GM18498 (cell line): ENCODE measurements at regions not wholly inside any gene's neighbourhood (a gene's known extent, or its start where the extent isn't known, plus 50 kb on each side); places are given as distances from the start of the nearest gene placed in this dataset.

Experiments used
- ATAC-seq: cut with Tn5 transposase; IDR thresholded peaks from one replicate; pipeline ENCODE4 v1.9.1; 2021; ENCODE audit warnings: mild to moderate bottlenecking, moderate library complexity; ENCODE audit not compliant: unreplicated experiment

- ATAC-seq: no peak
These were observed 566.7 kb upstream of the NEGR1 start for GRCh38 chr1:72848997-72849396.

- ATAC-seq: no peak
These were observed 565.3 kb upstream of the NEGR1 start for GRCh38 chr1:72847651-72848050.

- ATAC-seq: no peak
These were observed 564.3 kb upstream of the NEGR1 start for GRCh38 chr1:72846476-72847278.

- no peak for ATAC-seq
These were observed 563.6 kb upstream of the NEGR1 start for GRCh38 chr1:72845981-72846380.

GRCh38 chr1:72845381-72845780 lies 563.0 kb upstream of the NEGR1 start:
- ATAC-seq: no peak

GRCh38 chr1:72837781-72838180 lies 555.4 kb upstream of the NEGR1 start:
- ATAC-seq: no peak

- ATAC-seq: no peak
These were observed 548.5 kb upstream of the NEGR1 start for GRCh38 chr1:72830606-72831390.

- ATAC-seq: no peak
These were observed 544.9 kb upstream of the NEGR1 start for GRCh38 chr1:72827278-72827677.

- no peak for ATAC-seq
These were observed 522.2 kb upstream of the NEGR1 start for GRCh38 chr1:72804541-72804940.

- no peak for ATAC-seq
These were observed 498.7 kb upstream of the NEGR1 start for GRCh38 chr1:72781038-72781437.

- ATAC-seq: no peak
These were observed 497.9 kb upstream of the NEGR1 start for GRCh38 chr1:72780212-72780611.

- ATAC-seq: no peak
These were observed 495.6 kb upstream of the NEGR1 start for GRCh38 chr1:72777918-72778317.

- ATAC-seq: no peak
These were observed 481.1 kb upstream of the NEGR1 start for GRCh38 chr1:72763481-72763880.

GRCh38 chr1:72759486-72759885 lies 477.1 kb upstream of the NEGR1 start:
- ATAC-seq: no peak

GRCh38 chr1:72757843-72758242 lies 475.5 kb upstream of the NEGR1 start:
- no peak for ATAC-seq

- ATAC-seq: no peak
These were observed 463.1 kb upstream of the NEGR1 start for GRCh38 chr1:72745413-72745812.

- no peak for ATAC-seq
These were observed 452.1 kb upstream of the NEGR1 start for GRCh38 chr1:72734415-72734814.

- ATAC-seq: no peak
These were observed 442.9 kb upstream of the NEGR1 start for GRCh38 chr1:72724951-72725861.

- no peak for ATAC-seq
These were observed 423.6 kb upstream of the NEGR1 start for GRCh38 chr1:72705921-72706320.

- ATAC-seq: no peak
These were observed 422.6 kb upstream of the NEGR1 start for GRCh38 chr1:72704841-72705477.

- no peak for ATAC-seq
These were observed 415.1 kb upstream of the NEGR1 start for GRCh38 chr1:72697410-72697809.
